HL-60 (cell line): ENCODE measurements at regions not wholly inside any gene's neighbourhood (a gene's known extent, or its start where the extent isn't known, plus 50 kb on each side); places are given as distances from the start of the nearest gene placed in this dataset.

ENCODE experiments used
- DNase-seq, 2 experiments: peaks; one replicate each; pipeline ENCODE4 v3.0.0-alpha.2; 2010 to 2020; ENCODE audit warnings: low read depth in 1 of 2, low spot score in 1 of 2
- H3K27ac ChIP-seq: fragments of 250-450 bp; sonication (Bioruptor Pico); replicated peaks from 2 replicates; pipeline ENCODE4 v1.5.1; 2020; ENCODE audit warnings: mild to moderate bottlenecking, moderate library complexity
- H3K27me3 ChIP-seq: fragments of 250-450 bp; sonication (Bioruptor Pico); 2 replicates; pipeline ENCODE4 v1.5.1; 2021; ENCODE audit warnings: mild to moderate bottlenecking, moderate library complexity; ENCODE audit not compliant: insufficient read depth, poor library complexity, severe bottlenecking
- H3K4me3 ChIP-seq: replicated peaks from 2 replicates; pipeline ENCODE4 v1.5.1; 2011; ENCODE audit warnings: mild to moderate bottlenecking, control low read depth, low read length; ENCODE audit not compliant: insufficient read depth
- GABPA ChIP-seq: IDR thresholded peaks from 2 replicates; pipeline ENCODE4 v1.6.1; 2012; ENCODE audit warnings: low read depth
- POLR2AphosphoS5 ChIP-seq: IDR thresholded peaks from 2 replicates; pipeline ENCODE4 v1.6.1; 2012; ENCODE audit warnings: low read depth
- SPI1 ChIP-seq: IDR thresholded peaks from 2 replicates; pipeline ENCODE4 v1.6.1; 2012; ENCODE audit warnings: low read depth, mild to moderate bottlenecking, borderline replicate concordance
- TF ChIP-seq, protein P1 (sequence below): IDR thresholded peaks from one replicate; pipeline ENCODE4 v1.5.1; 2011; ENCODE audit warnings: low read length, control low read depth, inconsistent platforms; ENCODE audit not compliant: insufficient read depth
- TF ChIP-seq, protein P2 (sequence below): IDR thresholded peaks from 2 replicates; pipeline ENCODE4 v1.6.1; 2012; ENCODE audit warnings: low read depth; ENCODE audit not compliant: insufficient replicate concordance

DNA sequence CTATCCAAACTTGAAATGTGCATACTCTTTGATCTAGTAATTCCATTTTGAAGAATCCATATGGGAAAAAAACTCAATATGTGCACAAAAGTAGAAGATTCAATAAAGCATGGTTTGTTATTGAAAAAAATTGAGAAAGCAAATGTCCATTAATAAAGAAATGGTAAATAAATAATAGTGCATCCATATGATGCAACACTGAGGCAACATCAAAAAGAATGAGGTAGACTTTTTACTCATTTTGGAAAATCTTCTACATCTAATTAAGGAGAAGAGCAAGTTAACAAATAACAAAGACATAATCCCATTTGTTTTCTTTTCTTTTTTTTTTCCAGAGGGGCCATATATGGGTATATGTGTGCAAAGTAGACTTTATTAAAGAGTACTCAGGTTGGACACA, 52.5 kb upstream of the FST start:
- no peak overlapping the region for H3K27ac ChIP-seq
- DNase-seq = no peak
- TF ChIP-seq GABPA (no peak), SPI1 (no peak), POLR2AphosphoS5 (no peak)
- TF ChIP-seq, protein P1, sequence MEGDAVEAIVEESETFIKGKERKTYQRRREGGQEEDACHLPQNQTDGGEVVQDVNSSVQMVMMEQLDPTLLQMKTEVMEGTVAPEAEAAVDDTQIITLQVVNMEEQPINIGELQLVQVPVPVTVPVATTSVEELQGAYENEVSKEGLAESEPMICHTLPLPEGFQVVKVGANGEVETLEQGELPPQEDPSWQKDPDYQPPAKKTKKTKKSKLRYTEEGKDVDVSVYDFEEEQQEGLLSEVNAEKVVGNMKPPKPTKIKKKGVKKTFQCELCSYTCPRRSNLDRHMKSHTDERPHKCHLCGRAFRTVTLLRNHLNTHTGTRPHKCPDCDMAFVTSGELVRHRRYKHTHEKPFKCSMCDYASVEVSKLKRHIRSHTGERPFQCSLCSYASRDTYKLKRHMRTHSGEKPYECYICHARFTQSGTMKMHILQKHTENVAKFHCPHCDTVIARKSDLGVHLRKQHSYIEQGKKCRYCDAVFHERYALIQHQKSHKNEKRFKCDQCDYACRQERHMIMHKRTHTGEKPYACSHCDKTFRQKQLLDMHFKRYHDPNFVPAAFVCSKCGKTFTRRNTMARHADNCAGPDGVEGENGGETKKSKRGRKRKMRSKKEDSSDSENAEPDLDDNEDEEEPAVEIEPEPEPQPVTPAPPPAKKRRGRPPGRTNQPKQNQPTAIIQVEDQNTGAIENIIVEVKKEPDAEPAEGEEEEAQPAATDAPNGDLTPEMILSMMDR = no peak
- TF ChIP-seq, protein P2, sequence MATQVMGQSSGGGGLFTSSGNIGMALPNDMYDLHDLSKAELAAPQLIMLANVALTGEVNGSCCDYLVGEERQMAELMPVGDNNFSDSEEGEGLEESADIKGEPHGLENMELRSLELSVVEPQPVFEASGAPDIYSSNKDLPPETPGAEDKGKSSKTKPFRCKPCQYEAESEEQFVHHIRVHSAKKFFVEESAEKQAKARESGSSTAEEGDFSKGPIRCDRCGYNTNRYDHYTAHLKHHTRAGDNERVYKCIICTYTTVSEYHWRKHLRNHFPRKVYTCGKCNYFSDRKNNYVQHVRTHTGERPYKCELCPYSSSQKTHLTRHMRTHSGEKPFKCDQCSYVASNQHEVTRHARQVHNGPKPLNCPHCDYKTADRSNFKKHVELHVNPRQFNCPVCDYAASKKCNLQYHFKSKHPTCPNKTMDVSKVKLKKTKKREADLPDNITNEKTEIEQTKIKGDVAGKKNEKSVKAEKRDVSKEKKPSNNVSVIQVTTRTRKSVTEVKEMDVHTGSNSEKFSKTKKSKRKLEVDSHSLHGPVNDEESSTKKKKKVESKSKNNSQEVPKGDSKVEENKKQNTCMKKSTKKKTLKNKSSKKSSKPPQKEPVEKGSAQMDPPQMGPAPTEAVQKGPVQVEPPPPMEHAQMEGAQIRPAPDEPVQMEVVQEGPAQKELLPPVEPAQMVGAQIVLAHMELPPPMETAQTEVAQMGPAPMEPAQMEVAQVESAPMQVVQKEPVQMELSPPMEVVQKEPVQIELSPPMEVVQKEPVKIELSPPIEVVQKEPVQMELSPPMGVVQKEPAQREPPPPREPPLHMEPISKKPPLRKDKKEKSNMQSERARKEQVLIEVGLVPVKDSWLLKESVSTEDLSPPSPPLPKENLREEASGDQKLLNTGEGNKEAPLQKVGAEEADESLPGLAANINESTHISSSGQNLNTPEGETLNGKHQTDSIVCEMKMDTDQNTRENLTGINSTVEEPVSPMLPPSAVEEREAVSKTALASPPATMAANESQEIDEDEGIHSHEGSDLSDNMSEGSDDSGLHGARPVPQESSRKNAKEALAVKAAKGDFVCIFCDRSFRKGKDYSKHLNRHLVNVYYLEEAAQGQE = no peak

DNA sequence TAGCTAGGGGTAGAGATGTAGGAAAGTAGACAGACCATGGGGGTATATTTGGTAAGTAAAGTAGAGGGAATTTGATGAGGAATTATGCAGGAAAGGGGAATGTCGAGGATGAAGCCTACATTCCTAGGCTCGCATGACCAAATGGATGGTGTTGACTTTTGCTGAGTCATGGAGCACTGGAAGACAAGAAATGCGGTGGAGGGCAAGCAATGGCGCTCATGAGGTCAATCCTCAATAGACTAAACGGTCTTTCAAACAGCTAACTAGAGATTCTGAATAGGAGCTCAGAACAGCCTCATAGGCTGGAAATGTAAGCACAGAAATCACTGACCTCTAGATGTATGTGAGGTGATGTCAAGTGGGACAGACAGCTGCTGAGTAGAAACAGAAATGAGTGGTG, 50.7 kb upstream of the FST start:
- no peak overlapping the region for H3K4me3 ChIP-seq
- no peaks in the 10 kb centered on the region for H3K27me3 ChIP-seq
- no peak overlapping the region for H3K27ac ChIP-seq
- TF ChIP-seq, protein P2 = no peak
- no peak for TF ChIP-seq POLR2AphosphoS5
- TF ChIP-seq SPI1 = no peak
- TF ChIP-seq GABPA = no peak
- no peak for DNase-seq

More for the DNA sequence above, 52.5 kb upstream of the FST start:
- Histone ChIP-seq H3K4me3 (no peak overlapping the region), H3K27me3 (no peaks in the 10 kb centered on the region)

DNA sequence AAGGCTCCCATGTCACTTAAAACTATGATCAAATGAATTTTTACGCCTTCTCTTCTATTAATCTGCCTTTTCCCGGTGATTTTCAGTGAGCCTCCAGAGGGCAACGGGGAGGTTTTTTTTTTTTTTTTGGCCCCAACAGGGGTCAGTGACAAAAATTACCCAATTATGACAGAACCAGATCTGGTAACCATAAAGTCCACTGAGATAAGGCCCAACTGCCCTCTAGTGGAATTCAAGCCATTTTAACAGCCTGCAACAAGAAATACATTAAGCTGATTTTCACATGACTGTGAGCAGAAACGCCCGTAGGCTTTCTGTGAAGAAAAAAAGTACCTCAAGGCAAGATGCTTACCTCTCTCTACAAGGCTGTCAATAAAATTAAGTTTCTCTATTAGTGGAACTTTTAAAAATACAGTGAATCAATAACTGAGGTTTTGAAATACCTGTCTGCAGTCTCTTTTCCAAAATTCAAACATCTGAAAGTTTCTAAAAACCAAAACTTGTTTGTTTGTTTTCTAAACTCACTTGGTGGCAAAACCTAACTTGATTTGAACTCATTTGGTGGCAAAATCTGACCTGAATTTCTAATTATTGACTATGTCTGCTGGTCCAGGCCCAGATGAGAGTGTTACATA, 49.7 kb upstream of the FST start:
- TF ChIP-seq SPI1 = no peak
- TF ChIP-seq, protein P2 = no peak
- TF ChIP-seq POLR2AphosphoS5 = no peak
- TF ChIP-seq, protein P1 = no peak
- TF ChIP-seq GABPA = no peak
- Histone ChIP-seq H3K27me3 (no peaks in the 10 kb centered on the region), H3K4me3 (no peak overlapping the region), H3K27ac (no peak overlapping the region)
- DNase-seq = no peak
